GM12892 (cell line): ENCODE measurements at regions not wholly inside any gene's neighbourhood (a gene's known extent, or its start where the extent isn't known, plus 50 kb on each side); places are given as distances from the start of the nearest gene placed in this dataset.

ENCODE experiments used
- POLR2A ChIP-seq: IDR thresholded peaks from 2 replicates; pipeline ENCODE4 v1.6.1; 2011; ENCODE audit warnings: low read depth, low read length, control low read depth
- POLR2AphosphoS5 ChIP-seq: IDR thresholded peaks from 2 replicates; pipeline ENCODE4 v1.6.1; 2011; ENCODE audit warnings: low read depth, low read length, control low read depth

DNA sequence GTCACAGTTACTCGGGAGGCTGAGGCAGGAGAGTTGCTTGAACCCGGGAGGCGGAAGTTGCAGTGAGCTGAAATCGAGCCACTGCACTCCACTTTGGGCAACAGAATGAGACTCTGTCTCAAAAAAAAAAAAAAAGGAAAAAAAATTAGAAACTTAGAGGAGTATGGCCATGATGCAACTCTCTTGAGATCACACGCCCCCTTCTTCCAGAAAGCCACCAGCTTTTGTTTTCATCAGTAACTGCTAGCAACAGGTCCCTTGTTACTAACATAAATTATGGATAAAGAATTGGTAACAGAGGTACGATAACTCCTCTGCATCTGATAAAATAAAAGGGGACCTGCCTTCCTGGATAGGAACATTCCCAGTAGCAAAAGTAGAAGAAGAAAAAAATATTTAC, 308.2 kb downstream of the CD83 start:
- TF ChIP-seq POLR2A (no peak), POLR2AphosphoS5 (no peak)
